A549 (cell line): ENCODE measurements at regions not wholly inside any gene's neighbourhood (a gene's known extent, or its start where the extent isn't known, plus 50 kb on each side); places are given as distances from the start of the nearest gene placed in this dataset.

ENCODE experiments used
- ATAC-seq, 2 experiments: fragments of 200-7000 bp in 1 of 2; fragments of >200 bp in 1 of 2; cut with Nextera tagmentation in 1 of 2; cut with Tn5 transposase in 1 of 2; 3 replicates each; pipeline versions ENCODE4 v1.8.0 to v1.9.1; 2018 to 2020; ENCODE audit warnings: mild to moderate bottlenecking in 1 of 2, moderate library complexity in 1 of 2
- CTCF ChIA-PET: fragments of 300-600 bp; sonication (Branson Sonifier 250); formaldehyde crosslinking; extraction: SDS; loops from one replicate; lab custom pipeline; 2021; ENCODE audit warnings: antibody characterized with exemption, inconsistent platforms; lab: Yijun Ruan, JAX
- POLR2A ChIA-PET: fragments of 350-600 bp; formaldehyde crosslinking; extraction: SDS; loops from one replicate; lab custom pipeline; 2021; ENCODE audit warnings: antibody characterized with exemption, inconsistent platforms; lab: Yijun Ruan, JAX
- DNase-seq, 2 experiments: peaks; one replicate each; pipeline versions ENCODE4 v3.0.0 to v3.0.0-alpha.2; 2011 to 2016; ENCODE audit warnings: low read depth in 1 of 2, low spot score in 1 of 2
- FAIRE-seq: peaks from 2 replicates; lab custom pipeline; 2011; peaks lifted over from hg19 to GRCh38; lab: Jason Lieb, UNC
- H3K27ac ChIP-seq, 2 experiments: fragments of >200 bp; sonication (Bioruptor Twin); formaldehyde crosslinking; 3 replicates each; pipeline ENCODE4 v1.5.1; 2016 to 2017
- H3K4me1 ChIP-seq: fragments of >200 bp; sonication (Bioruptor Twin); formaldehyde crosslinking; 3 replicates; pipeline ENCODE4 v1.6.1; 2016
- H3K4me2 ChIP-seq: fragments of >200 bp; sonication (Bioruptor Twin); formaldehyde crosslinking; 3 replicates; pipeline ENCODE4 v1.6.1; 2016
- H3K4me3 ChIP-seq: fragments of >200 bp; sonication (Bioruptor Twin); formaldehyde crosslinking; 3 replicates; pipeline ENCODE4 v1.5.1; 2016
- H3K9me3 ChIP-seq: fragments of >200 bp; sonication (Bioruptor Twin); formaldehyde crosslinking; 3 replicates; pipeline ENCODE4 v1.6.1; 2016
- BHLHE40 ChIP-seq: IDR thresholded peaks from 2 replicates; pipeline ENCODE4 v1.6.1; 2012; ENCODE audit warnings: low read depth, low read length, inconsistent platforms
- CBX2 ChIP-seq: fragments of 200-600 bp; sonication (generic); IDR thresholded peaks from 2 replicates; pipeline ENCODE4 v1.6.1; 2016; ENCODE audit warnings: low read depth, mild to moderate bottlenecking, borderline replicate concordance
- EP300 ChIP-seq, 2 experiments: fragments of >200 bp; sonication (Bioruptor Twin); formaldehyde crosslinking; IDR thresholded peaks; 2 replicates in 1 of 2; 3 replicates in 1 of 2; pipeline ENCODE4 v1.6.1; 2016 to 2017
- HDAC2 ChIP-seq: fragments of 200-600 bp; sonication (generic); IDR thresholded peaks from 2 replicates; pipeline ENCODE4 v1.6.1; 2016
- HEYL ChIP-seq: fragments of 250-450 bp; sonication (Bioruptor Pico); IDR thresholded peaks from 2 replicates; pipeline ENCODE4 v1.8.0; 2021; ENCODE audit warnings: mild to moderate bottlenecking, moderate library complexity
- HOXA7 ChIP-seq: fragments of 250-450 bp; sonication (Bioruptor Pico); IDR thresholded peaks from 2 replicates; pipeline ENCODE4 v1.5.0; 2020; ENCODE audit warnings: mild to moderate bottlenecking, moderate library complexity
- MAFK ChIP-seq: fragments of 450-650 bp; IDR thresholded peaks from 2 replicates; pipeline ENCODE4 v1.6.1; 2014; ENCODE audit not compliant: partially characterized antibody
- MAZ ChIP-seq: fragments of 150-350 bp; IDR thresholded peaks from 2 replicates; pipeline ENCODE4 v1.6.1; 2014; ENCODE audit warnings: antibody characterized with exemption, low read depth, low read length, borderline replicate concordance
- NFE2L2 ChIP-seq: fragments of 150-350 bp; conservative IDR thresholded peaks from 2 replicates; pipeline ENCODE4 v1.6.1; 2014; ENCODE audit warnings: low read length
- NPAS2 ChIP-seq: fragments of 250-450 bp; sonication (Bioruptor Pico); IDR thresholded peaks from 2 replicates; pipeline ENCODE4 v1.8.0; 2022; ENCODE audit warnings: mild to moderate bottlenecking, moderate library complexity, borderline replicate concordance
- POLR2A ChIP-seq: IDR thresholded peaks from 2 replicates; pipeline ENCODE4 v1.6.1; 2012; ENCODE audit warnings: mild to moderate bottlenecking, low read length
- RAD21 ChIP-seq, 2 experiments: fragments of >200 bp in 1 of 2; sonication (Bioruptor Twin) in 1 of 2; formaldehyde crosslinking in 1 of 2; IDR thresholded peaks in 1 of 2; conservative IDR thresholded peaks in 1 of 2; 2 replicates in 1 of 2; 3 replicates in 1 of 2; pipeline ENCODE4 v1.6.1; 2012 to 2018; ENCODE audit warnings: inconsistent platforms in 1 of 2
- SMC3 ChIP-seq: fragments of >200 bp; sonication (Bioruptor Twin); formaldehyde crosslinking; IDR thresholded peaks from 3 replicates; pipeline ENCODE4 v1.6.1; 2018; ENCODE audit warnings: inconsistent platforms
- ZC3H11A ChIP-seq: fragments of 450-650 bp; IDR thresholded peaks from 2 replicates; pipeline ENCODE4 v1.6.1; 2014; ENCODE audit warnings: antibody characterized with exemption, mild to moderate bottlenecking
- ZFP36 ChIP-seq: fragments of 450-650 bp; IDR thresholded peaks from 2 replicates; pipeline ENCODE4 v1.6.1; 2014; ENCODE audit warnings: borderline replicate concordance; ENCODE audit not compliant: partially characterized antibody
- ZNF302 ChIP-seq: fragments of 250-450 bp; sonication (Bioruptor Pico); IDR thresholded peaks from 2 replicates; pipeline ENCODE4 v1.9.0; 2021; ENCODE audit warnings: inconsistent platforms, mild to moderate bottlenecking, moderate library complexity
- ZSCAN20 ChIP-seq: fragments of 250-450 bp; sonication (Bioruptor Pico); IDR thresholded peaks from 2 replicates; pipeline ENCODE4 v1.8.0; 2022; ENCODE audit warnings: mild to moderate bottlenecking, moderate library complexity
- WGBS: methylation state at CpG from one replicate; pipeline ENCODE4 v1.1.6; 2017; ENCODE audit errors: missing lambda C conversion rate; 5-methylcytosine and 5-hydroxymethylcytosine counted together
- TF ChIP-seq, protein P1 (sequence below): IDR thresholded peaks from 2 replicates; pipeline ENCODE4 v1.6.1; 2012
- TF ChIP-seq, protein P2 (sequence below): fragments of 250-450 bp; sonication (Bioruptor Pico); IDR thresholded peaks from 2 replicates; pipeline ENCODE4 v1.5.0; 2020; ENCODE audit warnings: low read depth, mild to moderate bottlenecking, moderate library complexity
- TF ChIP-seq, protein P3 (sequence below): fragments of 150-350 bp; IDR thresholded peaks from 2 replicates; pipeline ENCODE4 v1.6.1; 2014; ENCODE audit warnings: low read depth, mild to moderate bottlenecking, low read length
- TF ChIP-seq, protein P4 (sequence below): IDR thresholded peaks from 2 replicates; pipeline ENCODE4 v1.6.1; 2012
- TF ChIP-seq, protein P5 (sequence below): IDR thresholded peaks from 2 replicates; pipeline ENCODE4 v1.6.1; 2012; ENCODE audit warnings: low read depth, borderline replicate concordance
- TF ChIP-seq, protein P6 (sequence below): fragments of >200 bp; sonication (Bioruptor Twin); formaldehyde crosslinking; IDR thresholded peaks from 3 replicates; pipeline ENCODE4 v1.5.1; 2016
- TF ChIP-seq, protein P7 (sequence below): fragments of >200 bp; sonication (Bioruptor Twin); formaldehyde crosslinking; IDR thresholded peaks from 3 replicates; pipeline ENCODE4 v1.6.1; 2016

DNA sequence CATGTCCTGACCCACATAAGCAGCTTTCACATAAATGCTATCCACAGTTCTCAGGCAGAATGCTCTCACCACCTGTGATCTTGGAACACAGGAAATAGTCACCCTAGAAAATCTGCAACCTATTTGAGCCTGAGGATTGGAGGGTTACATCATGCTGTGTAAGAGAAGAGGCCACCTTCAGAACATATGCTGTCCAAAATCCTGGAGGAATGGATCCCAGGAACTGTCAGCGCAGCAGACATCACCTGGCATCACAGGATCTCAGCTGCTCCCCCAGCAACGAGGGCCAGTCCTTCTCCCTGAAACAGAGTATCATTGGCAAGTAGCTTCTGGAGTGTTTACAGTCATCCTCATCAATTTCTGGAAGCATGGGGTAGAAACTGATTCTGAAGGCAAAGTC, 63.2 kb upstream of the LTA4H start:
- POLR2A ChIA-PET, result no interaction called here
- FAIRE-seq, result no peak
- no peak for ATAC-seq
- 82% methylated on average over 2 of the region's 2 CpGs for WGBS
- H3K4me3 ChIP-seq, result no peak overlapping the region
- CTCF ChIA-PET, result interaction anchor here (1.1 kb wide), 1 partner anchor 26 kb away, joined by 3 read pairs; no protein-coding TSS in a partner anchor
- TF ChIP-seq, protein P1, sequence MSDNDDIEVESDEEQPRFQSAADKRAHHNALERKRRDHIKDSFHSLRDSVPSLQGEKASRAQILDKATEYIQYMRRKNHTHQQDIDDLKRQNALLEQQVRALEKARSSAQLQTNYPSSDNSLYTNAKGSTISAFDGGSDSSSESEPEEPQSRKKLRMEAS, result no peak
- TF ChIP-seq EP300 (IDR thresholded peaks at IDR 0.05) (no peak), ZFP36 (no peak), ZC3H11A (no peak), HDAC2 (no peak), SMC3 (no peak), CBX2 (no peak), MAFK (no peak), HOXA7 (CRISPR knock-in tag) (no peak), NPAS2 (CRISPR knock-in tag) (no peak), BHLHE40 (no peak), POLR2A (no peak), ZSCAN20 (CRISPR knock-in tag) (no peak), MAZ (no peak)
- TF ChIP-seq, protein P2, sequence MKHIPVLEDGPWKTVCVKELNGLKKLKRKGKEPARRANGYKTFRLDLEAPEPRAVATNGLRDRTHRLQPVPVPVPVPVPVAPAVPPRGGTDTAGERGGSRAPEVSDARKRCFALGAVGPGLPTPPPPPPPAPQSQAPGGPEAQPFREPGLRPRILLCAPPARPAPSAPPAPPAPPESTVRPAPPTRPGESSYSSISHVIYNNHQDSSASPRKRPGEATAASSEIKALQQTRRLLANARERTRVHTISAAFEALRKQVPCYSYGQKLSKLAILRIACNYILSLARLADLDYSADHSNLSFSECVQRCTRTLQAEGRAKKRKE (CRISPR knock-in tag), result no peak
- TF ChIP-seq, protein P3, sequence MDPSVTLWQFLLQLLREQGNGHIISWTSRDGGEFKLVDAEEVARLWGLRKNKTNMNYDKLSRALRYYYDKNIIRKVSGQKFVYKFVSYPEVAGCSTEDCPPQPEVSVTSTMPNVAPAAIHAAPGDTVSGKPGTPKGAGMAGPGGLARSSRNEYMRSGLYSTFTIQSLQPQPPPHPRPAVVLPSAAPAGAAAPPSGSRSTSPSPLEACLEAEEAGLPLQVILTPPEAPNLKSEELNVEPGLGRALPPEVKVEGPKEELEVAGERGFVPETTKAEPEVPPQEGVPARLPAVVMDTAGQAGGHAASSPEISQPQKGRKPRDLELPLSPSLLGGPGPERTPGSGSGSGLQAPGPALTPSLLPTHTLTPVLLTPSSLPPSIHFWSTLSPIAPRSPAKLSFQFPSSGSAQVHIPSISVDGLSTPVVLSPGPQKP, result no peak
- TF ChIP-seq, protein P4, sequence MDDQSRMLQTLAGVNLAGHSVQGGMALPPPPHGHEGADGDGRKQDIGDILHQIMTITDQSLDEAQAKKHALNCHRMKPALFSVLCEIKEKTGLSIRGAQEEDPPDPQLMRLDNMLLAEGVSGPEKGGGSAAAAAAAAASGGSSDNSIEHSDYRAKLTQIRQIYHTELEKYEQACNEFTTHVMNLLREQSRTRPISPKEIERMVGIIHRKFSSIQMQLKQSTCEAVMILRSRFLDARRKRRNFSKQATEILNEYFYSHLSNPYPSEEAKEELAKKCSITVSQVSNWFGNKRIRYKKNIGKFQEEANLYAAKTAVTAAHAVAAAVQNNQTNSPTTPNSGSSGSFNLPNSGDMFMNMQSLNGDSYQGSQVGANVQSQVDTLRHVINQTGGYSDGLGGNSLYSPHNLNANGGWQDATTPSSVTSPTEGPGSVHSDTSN, result no peak
- DNase-seq, result no peak
- H3K4me2 ChIP-seq, result no peak overlapping the region
- no peaks in the 10 kb centered on the region for H3K9me3 ChIP-seq
- no peak overlapping the region for H3K27ac ChIP-seq
- peaks cover 7% of the 10 kb centered on the region; the same call in 1 of the 3 replicates for H3K4me1 ChIP-seq

DNA sequence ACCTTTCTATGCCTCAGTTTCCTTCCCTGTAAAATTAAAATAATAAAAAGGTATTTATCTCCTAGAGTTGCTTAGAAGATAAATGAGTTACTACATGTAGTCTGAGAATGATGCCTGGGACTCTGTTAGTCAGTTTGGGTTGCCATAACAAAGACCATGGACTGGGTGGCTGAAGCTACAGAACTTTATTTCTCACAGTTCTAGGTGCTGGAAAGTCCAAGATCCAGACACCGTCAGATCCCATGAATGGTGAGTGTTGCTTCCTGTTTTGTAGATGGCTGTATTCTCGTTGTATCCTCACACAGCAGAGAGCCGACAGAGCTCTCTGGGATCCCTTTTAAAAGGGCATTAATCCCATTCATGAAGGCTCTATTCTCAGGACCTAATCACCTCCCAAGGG, 64.0 kb upstream of the LTA4H start:
- CTCF ChIA-PET, result interaction anchor here (0.7 to 1.1 kb wide), 2 partner anchors 26 to 815 kb away, joined by 3 read pairs; no protein-coding TSS in a partner anchor
- Histone ChIP-seq H3K27ac (no peak overlapping the region), H3K4me2 (no peak overlapping the region), H3K4me1 (no peaks in the 10 kb centered on the region), H3K9me3 (no peaks in the 10 kb centered on the region), H3K4me3 (no peak overlapping the region)
- ATAC-seq, result no peak; a peak in 1 of 6 replicates
- TF ChIP-seq, protein P5, sequence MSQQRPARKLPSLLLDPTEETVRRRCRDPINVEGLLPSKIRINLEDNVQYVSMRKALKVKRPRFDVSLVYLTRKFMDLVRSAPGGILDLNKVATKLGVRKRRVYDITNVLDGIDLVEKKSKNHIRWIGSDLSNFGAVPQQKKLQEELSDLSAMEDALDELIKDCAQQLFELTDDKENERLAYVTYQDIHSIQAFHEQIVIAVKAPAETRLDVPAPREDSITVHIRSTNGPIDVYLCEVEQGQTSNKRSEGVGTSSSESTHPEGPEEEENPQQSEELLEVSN, result no peak
- TF ChIP-seq, protein P6, sequence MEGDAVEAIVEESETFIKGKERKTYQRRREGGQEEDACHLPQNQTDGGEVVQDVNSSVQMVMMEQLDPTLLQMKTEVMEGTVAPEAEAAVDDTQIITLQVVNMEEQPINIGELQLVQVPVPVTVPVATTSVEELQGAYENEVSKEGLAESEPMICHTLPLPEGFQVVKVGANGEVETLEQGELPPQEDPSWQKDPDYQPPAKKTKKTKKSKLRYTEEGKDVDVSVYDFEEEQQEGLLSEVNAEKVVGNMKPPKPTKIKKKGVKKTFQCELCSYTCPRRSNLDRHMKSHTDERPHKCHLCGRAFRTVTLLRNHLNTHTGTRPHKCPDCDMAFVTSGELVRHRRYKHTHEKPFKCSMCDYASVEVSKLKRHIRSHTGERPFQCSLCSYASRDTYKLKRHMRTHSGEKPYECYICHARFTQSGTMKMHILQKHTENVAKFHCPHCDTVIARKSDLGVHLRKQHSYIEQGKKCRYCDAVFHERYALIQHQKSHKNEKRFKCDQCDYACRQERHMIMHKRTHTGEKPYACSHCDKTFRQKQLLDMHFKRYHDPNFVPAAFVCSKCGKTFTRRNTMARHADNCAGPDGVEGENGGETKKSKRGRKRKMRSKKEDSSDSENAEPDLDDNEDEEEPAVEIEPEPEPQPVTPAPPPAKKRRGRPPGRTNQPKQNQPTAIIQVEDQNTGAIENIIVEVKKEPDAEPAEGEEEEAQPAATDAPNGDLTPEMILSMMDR, result no peak
- TF ChIP-seq SMC3, result no peak
- TF ChIP-seq, protein P7, sequence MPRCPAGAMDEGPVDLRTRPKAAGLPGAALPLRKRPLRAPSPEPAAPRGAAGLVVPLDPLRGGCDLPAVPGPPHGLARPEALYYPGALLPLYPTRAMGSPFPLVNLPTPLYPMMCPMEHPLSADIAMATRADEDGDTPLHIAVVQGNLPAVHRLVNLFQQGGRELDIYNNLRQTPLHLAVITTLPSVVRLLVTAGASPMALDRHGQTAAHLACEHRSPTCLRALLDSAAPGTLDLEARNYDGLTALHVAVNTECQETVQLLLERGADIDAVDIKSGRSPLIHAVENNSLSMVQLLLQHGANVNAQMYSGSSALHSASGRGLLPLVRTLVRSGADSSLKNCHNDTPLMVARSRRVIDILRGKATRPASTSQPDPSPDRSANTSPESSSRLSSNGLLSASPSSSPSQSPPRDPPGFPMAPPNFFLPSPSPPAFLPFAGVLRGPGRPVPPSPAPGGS, result no peak
- TF ChIP-seq ZNF302 (CRISPR knock-in tag), result no peak
- no peak for TF ChIP-seq NFE2L2
- TF ChIP-seq HEYL (CRISPR knock-in tag), result no peak
- no peak for TF ChIP-seq RAD21 (conservative IDR thresholded peaks at IDR 0.05 in 1 of 2, IDR thresholded peaks at IDR 0.05 in 1 of 2)
- WGBS, result 62% methylated on average over 3 of the region's 3 CpGs
- FAIRE-seq, result no peak
- POLR2A ChIA-PET, result no interaction called here
- no peak for DNase-seq
